GM12891 (cell line): ENCODE measurements at regions not wholly inside any gene's neighbourhood (a gene's known extent, or its start where the extent isn't known, plus 50 kb on each side); places are given as distances from the start of the nearest gene placed in this dataset.

Experiments used
- POLR2A ChIP-seq: IDR thresholded peaks from 2 replicates; pipeline ENCODE4 v1.6.1; 2011; ENCODE audit warnings: low read depth, low read length, control low read depth
- POLR2AphosphoS5 ChIP-seq: IDR thresholded peaks from 2 replicates; pipeline ENCODE4 v1.6.1; 2011; ENCODE audit warnings: low read depth, low read length, control low read depth
- TAF1 ChIP-seq: IDR thresholded peaks from 2 replicates; pipeline ENCODE4 v1.6.1; 2011; ENCODE audit warnings: low read depth, low read length, control low read depth

DNA sequence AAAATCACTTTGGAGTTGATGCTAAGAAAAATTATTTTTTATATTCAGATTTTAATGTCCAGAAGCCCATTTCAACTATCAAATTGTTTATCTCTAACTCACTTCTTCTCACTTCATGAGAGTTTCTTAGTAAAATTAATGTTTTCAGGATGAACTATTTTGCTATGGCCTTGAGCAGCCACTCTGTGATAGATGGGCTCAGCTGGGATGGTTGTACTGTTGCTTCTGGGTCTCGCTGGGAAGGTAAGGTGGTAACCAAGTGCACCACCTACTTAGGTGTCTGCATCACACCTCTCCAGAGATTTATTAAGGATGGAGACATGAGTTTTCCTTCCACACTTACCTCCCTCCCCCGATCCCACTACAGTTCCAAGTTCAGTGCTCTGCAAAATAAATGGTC is 110.3 kb upstream of the ATP2B2 start:
- TF ChIP-seq POLR2AphosphoS5 (no peak), POLR2A (no peak), TAF1 (no peak)
